ENCODE measurements at regions not wholly inside any gene's neighbourhood (a gene's known extent, or its start where the extent isn't known, plus 50 kb on each side); places are given as distances from the start of the nearest gene placed in this dataset.

DNA sequence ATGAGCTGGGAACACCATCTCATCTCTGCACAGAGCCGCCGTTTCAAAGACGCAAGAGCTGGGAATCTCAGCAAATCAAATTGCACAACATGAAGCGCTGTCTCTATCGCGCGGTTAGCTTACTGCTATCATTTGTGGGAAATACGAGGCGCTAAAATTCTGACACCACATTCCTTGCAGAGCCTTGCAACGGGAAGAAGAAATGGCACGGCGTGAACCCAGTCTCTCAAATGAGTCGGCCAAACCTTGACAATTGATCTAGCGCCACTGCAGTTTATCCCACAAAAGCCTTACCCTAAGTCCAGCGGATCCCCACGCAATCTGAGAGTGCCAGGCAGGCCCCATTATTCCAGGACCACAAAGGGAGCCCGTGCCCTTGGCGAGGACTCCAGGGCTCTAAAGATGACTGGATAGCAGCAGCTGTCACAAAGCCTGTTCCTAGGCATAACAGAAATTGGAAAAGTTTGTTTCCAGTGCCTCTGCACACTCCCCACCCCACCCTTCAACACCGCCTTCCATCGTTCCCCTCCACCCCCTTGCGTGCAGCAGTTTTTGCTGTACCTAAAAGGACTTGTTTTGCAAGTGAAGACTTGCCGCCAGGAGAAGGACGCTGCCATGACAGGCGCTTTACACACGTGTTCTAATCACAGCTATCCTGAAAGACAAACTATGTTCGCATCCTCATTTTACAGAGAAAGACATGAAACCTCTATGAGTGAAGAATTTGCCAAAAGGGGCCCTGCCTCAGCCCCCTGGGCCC lies 252.4 kb downstream of the EIPR1 start:
- Histone ChIP-seq H3K4me3 (no peak overlapping the region), H3K27ac (no peak overlapping the region), H3K9me3 (no peaks in the 10 kb centered on the region), H3K36me3 (no peaks in the 10 kb centered on the region), H3K27me3 (peaks cover 0 to 3% (median 0%) of the 10 kb centered on the region in 4 donors), H3K4me1 (no peaks in the 10 kb centered on the region)
- no peak for DNase-seq
- intact Hi-C loops (cut with DNase I), result no loop called here
- TF ChIP-seq CTCF (IDR thresholded peaks at IDR 0.05), result no peak
- TF ChIP-seq POLR2A (IDR thresholded peaks at IDR 0.05), result no peak
- WGBS, 2 donors, result 64 to 66% methylated on average over 18 to 19 of the region's 26 CpGs

GRCh38 chr2:3122525-3122924 lies 255.1 kb downstream of the EIPR1 start:
- H3K4me1 ChIP-seq, result no peaks in the 10 kb centered on the region
- no peaks in the 10 kb centered on the region for H3K9me3 ChIP-seq
- no peaks in the 10 kb centered on the region for H3K36me3 ChIP-seq
- peaks cover 0 to 3% (median 0%) of the 10 kb centered on the region in 4 donors for H3K27me3 ChIP-seq
- intact Hi-C loops (cut with DNase I), result no loop called here
- no peak for TF ChIP-seq POLR2A (IDR thresholded peaks at IDR 0.05)
- 71 to 83% methylated on average over 2 of the region's 2 CpGs for WGBS, 2 donors
- no peak overlapping the region for H3K27ac ChIP-seq
- no peak overlapping the region for H3K4me3 ChIP-seq
- DNase-seq, result no peak

DNA sequence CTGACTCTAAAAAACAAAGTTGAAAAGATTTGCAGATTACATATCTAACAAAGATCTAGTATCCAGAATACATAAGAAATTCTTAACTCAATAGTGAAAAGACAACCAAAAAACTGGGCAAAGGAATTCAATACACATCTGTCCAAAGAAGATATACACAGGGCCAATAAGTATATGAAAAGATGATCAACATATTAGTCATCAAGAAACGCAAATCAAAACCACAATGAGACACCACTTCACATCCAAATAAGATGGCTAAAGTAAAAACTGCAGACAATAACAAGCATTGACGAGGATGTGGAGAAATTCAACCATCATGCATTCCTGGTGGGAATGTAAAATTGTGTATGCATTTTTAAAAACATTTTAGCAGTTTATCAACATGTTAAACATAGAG lies 256.0 kb downstream of the EIPR1 start:
- Histone ChIP-seq H3K27me3 (peaks cover 0 to 3% (median 0%) of the 10 kb centered on the region in 4 donors), H3K4me3 (no peak overlapping the region), H3K27ac (no peak overlapping the region), H3K9me3 (no peaks in the 10 kb centered on the region), H3K4me1 (no peaks in the 10 kb centered on the region), H3K36me3 (no peaks in the 10 kb centered on the region)
- intact Hi-C loops (cut with DNase I), result no loop called here
- WGBS, 2 donors, result 37 to 82% methylated on average over 2 of the region's 2 CpGs
- TF ChIP-seq POLR2A (IDR thresholded peaks at IDR 0.05) (no peak), CTCF (IDR thresholded peaks at IDR 0.05) (no peak)
- no peak for DNase-seq

- intact Hi-C loops (cut with DNase I), result no loop called here
- H3K9me3 ChIP-seq, result no peaks in the 10 kb centered on the region
- H3K4me1 ChIP-seq, result no peaks in the 10 kb centered on the region
- H3K36me3 ChIP-seq, result no peaks in the 10 kb centered on the region
- H3K4me3 ChIP-seq, result no peak overlapping the region
- TF ChIP-seq POLR2A (IDR thresholded peaks at IDR 0.05) (no peak), CTCF (IDR thresholded peaks at IDR 0.05) (no peak)
- DNase-seq, result no peak
- H3K27me3 ChIP-seq, result peaks cover 0 to 3% (median 0%) of the 10 kb centered on the region in 4 donors
- no peak overlapping the region for H3K27ac ChIP-seq
- WGBS, 2 donors, result 77 to 83% methylated on average over 7 of the region's 7 CpGs
These were observed 259.9 kb downstream of the EIPR1 start for GRCh38 chr2:3117650-3118216.

DNA sequence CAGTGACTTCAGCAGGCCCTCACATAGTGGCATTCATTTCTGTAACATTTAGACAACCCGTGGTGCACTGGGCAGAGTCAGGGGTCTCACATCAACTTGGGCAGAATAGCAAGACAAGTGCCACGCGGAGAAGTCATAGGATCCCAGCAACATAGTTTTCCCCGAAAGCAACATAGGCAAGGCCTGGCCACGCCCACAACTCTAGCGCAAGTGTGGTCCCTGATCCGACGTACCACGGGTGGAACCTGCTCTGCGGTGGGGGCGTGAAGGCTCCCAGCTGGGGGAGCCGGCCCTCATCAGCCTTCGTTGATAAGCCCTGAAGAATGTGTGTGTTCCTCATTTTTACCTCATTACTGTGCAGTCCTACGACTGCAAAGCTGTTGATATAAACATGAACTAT lies 261.2 kb downstream of the EIPR1 start:
- no peak for TF ChIP-seq CTCF (IDR thresholded peaks at IDR 0.05)
- TF ChIP-seq POLR2A (IDR thresholded peaks at IDR 0.05), result no peak
- Histone ChIP-seq H3K9me3 (no peaks in the 10 kb centered on the region), H3K4me1 (no peaks in the 10 kb centered on the region), H3K36me3 (no peaks in the 10 kb centered on the region), H3K27me3 (peaks cover 0 to 3% (median 0%) of the 10 kb centered on the region in 4 donors), H3K4me3 (no peak overlapping the region), H3K27ac (no peak overlapping the region)
- DNase-seq, result no peak
- intact Hi-C loops (cut with DNase I), result no loop called here
- WGBS, 2 donors, result 80 to 81% methylated on average over 13 to 14 of the region's 14 CpGs
